ENCODE measurements at regions not wholly inside any gene's neighbourhood (a gene's known extent, or its start where the extent isn't known, plus 50 kb on each side); places are given as distances from the start of the nearest gene placed in this dataset.

DNA sequence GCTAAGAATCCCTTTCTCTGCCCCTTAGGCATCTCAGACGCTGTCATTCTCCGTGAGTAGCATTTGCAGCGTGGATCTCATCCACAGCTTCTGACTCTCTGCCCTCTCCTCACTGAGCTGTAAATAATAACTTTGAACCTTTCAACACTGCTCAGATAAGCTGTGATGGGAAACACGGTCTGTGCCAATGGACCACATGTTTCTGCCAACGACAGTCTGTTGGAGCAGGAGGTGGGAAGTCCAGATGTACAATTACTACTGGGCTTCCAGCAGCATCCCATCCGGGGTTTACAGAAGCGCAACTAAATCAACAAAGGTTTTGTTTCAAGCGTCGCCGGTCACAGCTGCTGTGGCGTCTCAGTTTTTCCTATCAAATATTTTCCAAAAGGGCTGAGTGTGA lies 1110.6 kb downstream of the TYW1 start:
- Histone ChIP-seq H3K9me3 (ENCODE audit: control insufficient read depth in 2 of 3, insufficient read depth in 1 of 3, low read length in 3 of 3) (no peaks in the 10 kb centered on the region), H3K4me1 (ENCODE audit: control insufficient read depth in 2 of 3, insufficient read depth in 2 of 3, low read depth in 1 of 3, low read length in 3 of 3) (no peaks in the 10 kb centered on the region), H3K36me3 (ENCODE audit: control insufficient read depth in 2 of 3, insufficient read depth in 3 of 3, low read length in 3 of 3) (no peaks in the 10 kb centered on the region), H3K9ac (ENCODE audit: low read length in 3 of 3) (no peak overlapping the region), H3K27ac (ENCODE audit: low read depth in 2 of 2, low read length in 2 of 2) (no peak overlapping the region), H3K4me3 (ENCODE audit: low read length in 3 of 3) (no peak overlapping the region), H3K27me3 (ENCODE audit: control insufficient read depth, insufficient read depth, low read length) (no peaks in the 10 kb centered on the region)
- intact Hi-C loops (cut with DNase I): no loop called here
- FAIRE-seq (no peak), DNase-seq (peak in 4 of 5 donors; percentile 45 to 84 (median 76))
- TF ChIP-seq CTCF (IDR thresholded peaks at IDR 0.05; ENCODE audit: borderline replicate concordance, extremely low read depth, insufficient read depth): no peak

DNA sequence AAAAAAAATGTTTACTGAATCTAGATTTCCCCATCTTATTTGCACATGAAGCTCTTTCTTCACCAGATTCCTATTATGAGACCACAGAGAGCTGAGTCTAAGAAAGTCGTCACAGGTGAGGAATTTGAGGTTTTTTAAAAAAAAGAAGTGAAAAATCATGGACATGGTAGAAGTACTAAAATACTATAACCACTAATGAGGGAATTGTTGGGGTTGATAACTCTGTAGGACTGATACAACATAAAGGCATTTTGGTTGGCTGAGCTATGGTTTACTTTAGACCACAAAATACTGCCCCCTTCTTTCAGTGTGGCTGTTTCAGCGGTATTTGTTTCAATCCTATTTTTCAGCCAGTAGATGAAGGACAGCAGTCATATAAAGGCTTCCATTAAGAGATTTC lies 1111.3 kb downstream of the TYW1 start:
- no peaks in the 10 kb centered on the region for H3K4me1 ChIP-seq (ENCODE audit: control insufficient read depth in 2 of 3, insufficient read depth in 2 of 3, low read depth in 1 of 3, low read length in 3 of 3)
- FAIRE-seq: no peak

DNA sequence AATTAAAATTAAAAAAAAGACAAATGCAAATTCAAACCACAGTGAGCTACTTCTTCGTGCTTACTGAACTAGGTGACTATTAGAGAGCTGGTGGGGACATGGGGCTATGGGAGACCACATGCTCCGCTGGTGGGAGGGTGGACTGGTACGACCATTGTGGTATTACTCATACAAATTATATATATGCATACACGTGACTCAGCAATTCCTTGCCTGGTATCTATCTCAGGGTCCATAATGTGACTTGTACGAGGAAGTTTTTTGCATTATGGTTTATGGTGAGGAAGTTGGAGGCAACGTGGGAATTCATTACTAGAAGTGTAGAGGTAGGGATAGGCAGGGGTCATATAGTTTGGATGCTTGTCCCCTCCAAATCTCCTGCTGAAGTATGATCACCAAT lies 1112.7 kb downstream of the TYW1 start:
- no peaks in the 10 kb centered on the region for H3K36me3 ChIP-seq (ENCODE audit: control insufficient read depth in 2 of 3, insufficient read depth in 3 of 3, low read length in 3 of 3)
- FAIRE-seq: no peak
- no peaks in the 10 kb centered on the region for H3K9me3 ChIP-seq (ENCODE audit: control insufficient read depth in 2 of 3, insufficient read depth in 1 of 3, low read length in 3 of 3)
- H3K27ac ChIP-seq (ENCODE audit: low read depth in 2 of 2, low read length in 2 of 2): no peak overlapping the region
- no peaks in the 10 kb centered on the region for H3K27me3 ChIP-seq (ENCODE audit: control insufficient read depth, insufficient read depth, low read length)
- no peak for TF ChIP-seq CTCF (IDR thresholded peaks at IDR 0.05; ENCODE audit: borderline replicate concordance, extremely low read depth, insufficient read depth)
- no peak overlapping the region for H3K9ac ChIP-seq (ENCODE audit: low read length in 3 of 3)
- no peaks in the 10 kb centered on the region for H3K4me1 ChIP-seq (ENCODE audit: control insufficient read depth in 2 of 3, insufficient read depth in 2 of 3, low read depth in 1 of 3, low read length in 3 of 3)
- intact Hi-C loops (cut with DNase I): no loop called here
- DNase-seq: no peak
- no peak overlapping the region for H3K4me3 ChIP-seq (ENCODE audit: low read length in 3 of 3)

More for the DNA sequence above, 1111.3 kb downstream of the TYW1 start:
- DNase-seq: no peak
- H3K9ac ChIP-seq (ENCODE audit: low read length in 3 of 3): no peak overlapping the region
- no peak overlapping the region for H3K27ac ChIP-seq (ENCODE audit: low read depth in 2 of 2, low read length in 2 of 2)
- intact Hi-C loops (cut with DNase I): no loop called here
- no peaks in the 10 kb centered on the region for H3K9me3 ChIP-seq (ENCODE audit: control insufficient read depth in 2 of 3, insufficient read depth in 1 of 3, low read length in 3 of 3)
- no peak overlapping the region for H3K4me3 ChIP-seq (ENCODE audit: low read length in 3 of 3)
- no peaks in the 10 kb centered on the region for H3K27me3 ChIP-seq (ENCODE audit: control insufficient read depth, insufficient read depth, low read length)
- TF ChIP-seq CTCF (IDR thresholded peaks at IDR 0.05; ENCODE audit: borderline replicate concordance, extremely low read depth, insufficient read depth): no peak
- H3K36me3 ChIP-seq (ENCODE audit: control insufficient read depth in 2 of 3, insufficient read depth in 3 of 3, low read length in 3 of 3): no peaks in the 10 kb centered on the region

- no peaks in the 10 kb centered on the region for H3K4me1 ChIP-seq (ENCODE audit: control insufficient read depth in 2 of 3, insufficient read depth in 2 of 3, low read depth in 1 of 3, low read length in 3 of 3)
- peaks cover 0 to 13% (median 5%) of the 10 kb centered on the region in 3 donors for H3K9me3 ChIP-seq (ENCODE audit: control insufficient read depth in 2 of 3, insufficient read depth in 1 of 3, low read length in 3 of 3)
- H3K27ac ChIP-seq (ENCODE audit: low read depth in 2 of 2, low read length in 2 of 2): no peak overlapping the region
- FAIRE-seq (no peak), DNase-seq (no peak)
- no peak for TF ChIP-seq CTCF (IDR thresholded peaks at IDR 0.05; ENCODE audit: borderline replicate concordance, extremely low read depth, insufficient read depth)
- H3K9ac ChIP-seq (ENCODE audit: low read length in 3 of 3): no peak overlapping the region
- intact Hi-C loops (cut with DNase I): no loop called here
- no peaks in the 10 kb centered on the region for H3K27me3 ChIP-seq (ENCODE audit: control insufficient read depth, insufficient read depth, low read length)
- no peak overlapping the region for H3K4me3 ChIP-seq (ENCODE audit: low read length in 3 of 3)
- H3K36me3 ChIP-seq (ENCODE audit: control insufficient read depth in 2 of 3, insufficient read depth in 3 of 3, low read length in 3 of 3): no peaks in the 10 kb centered on the region
Observed at GRCh38 chr7:68119411-68119810, 1122.8 kb downstream of the TYW1 start.

All from kidney (tissue), 13 donors.